GM18867 (cell line): ENCODE measurements at regions not wholly inside any gene's neighbourhood (a gene's known extent, or its start where the extent isn't known, plus 50 kb on each side); places are given as distances from the start of the nearest gene placed in this dataset.
"Not testable (repeated sequence)": the region's sequence is repeated elsewhere in the genome, so short reads cannot be mapped to it uniquely, and the experiment has no call there.

Experiments used
- ATAC-seq: cut with Tn5 transposase; IDR thresholded peaks from one replicate; pipeline ENCODE4 v1.9.1; 2021; ENCODE audit warnings: mild to moderate bottlenecking, moderate library complexity; ENCODE audit not compliant: unreplicated experiment

GRCh38 chr21:27881331-27881730, 914.4 kb upstream of the ADAMTS5 start:
- ATAC-seq: not testable (repeated sequence)

DNA sequence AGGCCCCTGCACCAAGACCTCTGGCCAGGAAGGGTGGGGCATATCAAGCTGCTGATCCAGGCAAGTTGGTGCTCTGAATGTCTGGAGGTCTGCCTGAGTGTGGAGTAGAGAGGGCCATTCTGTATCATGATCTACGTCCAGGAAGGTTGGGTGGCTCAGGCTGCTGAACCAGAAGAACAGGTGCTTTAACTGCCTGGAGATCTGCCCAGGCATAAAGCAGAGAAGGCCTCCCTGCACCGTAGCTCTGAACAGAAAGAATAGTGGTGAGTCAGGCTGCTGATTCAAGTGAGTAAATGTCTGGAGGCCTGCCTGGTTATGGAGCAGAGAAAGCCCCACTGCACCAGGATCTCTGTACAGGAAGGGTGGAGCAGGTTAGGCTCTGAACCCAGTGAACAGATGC, 905.5 kb upstream of the ADAMTS5 start:
- not testable (repeated sequence) for ATAC-seq

GRCh38 chr21:27870755-27871154, 903.9 kb upstream of the ADAMTS5 start:
- not testable (repeated sequence) for ATAC-seq

- not testable (repeated sequence) for ATAC-seq
Observed at GRCh38 chr21:27860314-27860955, 893.5 kb upstream of the ADAMTS5 start.

DNA sequence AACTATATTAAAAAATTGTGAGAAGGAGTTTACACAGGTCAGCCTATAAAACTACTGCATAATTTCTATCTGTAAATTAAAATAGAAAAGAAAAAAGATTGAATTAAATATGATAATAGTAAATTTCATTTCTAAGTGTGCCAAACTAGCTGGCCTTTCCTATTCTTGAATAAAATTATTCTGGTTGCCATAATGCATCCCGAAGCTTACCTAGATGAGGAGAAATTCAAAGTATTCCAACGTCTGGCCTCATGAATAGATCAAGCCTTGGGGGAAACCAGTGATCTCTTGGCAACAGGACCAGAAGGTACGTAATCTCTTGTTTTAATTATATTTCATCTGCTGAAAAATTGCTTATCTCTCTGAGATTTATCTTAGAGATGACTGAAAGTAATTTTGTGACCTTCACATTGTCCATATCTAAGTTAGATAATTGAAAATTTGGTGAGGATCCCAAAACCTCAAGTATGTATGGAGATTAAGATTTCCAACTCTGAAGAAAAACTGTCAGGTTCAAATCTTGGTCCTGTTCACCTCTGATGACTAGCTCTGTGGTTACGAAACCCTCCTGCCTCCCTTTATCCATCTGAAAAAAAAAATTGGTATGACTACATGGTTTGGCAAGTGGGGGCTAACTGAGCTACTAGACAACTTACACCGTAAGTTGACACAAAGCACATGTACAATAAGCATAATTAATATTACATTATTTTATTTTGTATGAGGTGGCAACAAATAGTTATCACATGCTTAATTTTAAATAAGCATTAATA, 891.4 kb upstream of the ADAMTS5 start:
- not testable (repeated sequence) for ATAC-seq

DNA sequence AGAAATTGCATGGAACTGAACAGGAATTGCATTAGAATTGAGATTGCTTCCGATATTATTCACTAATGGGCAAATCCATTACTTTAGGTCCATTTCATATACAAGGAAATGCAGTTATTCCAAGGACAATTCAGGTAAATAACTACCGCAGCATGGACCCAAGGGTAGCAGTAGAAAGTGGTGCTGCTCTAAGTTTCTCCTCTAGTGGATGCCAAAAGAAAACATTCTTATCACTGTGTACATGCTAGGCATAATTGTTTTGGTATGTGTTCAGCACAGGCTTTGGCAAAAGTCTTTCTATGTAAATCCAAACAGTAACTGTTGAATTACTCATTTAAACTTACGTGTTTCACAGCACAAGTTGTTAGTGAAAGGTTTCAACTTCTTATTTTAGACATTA, 890.1 kb upstream of the ADAMTS5 start:
- ATAC-seq: not testable (repeated sequence)

DNA sequence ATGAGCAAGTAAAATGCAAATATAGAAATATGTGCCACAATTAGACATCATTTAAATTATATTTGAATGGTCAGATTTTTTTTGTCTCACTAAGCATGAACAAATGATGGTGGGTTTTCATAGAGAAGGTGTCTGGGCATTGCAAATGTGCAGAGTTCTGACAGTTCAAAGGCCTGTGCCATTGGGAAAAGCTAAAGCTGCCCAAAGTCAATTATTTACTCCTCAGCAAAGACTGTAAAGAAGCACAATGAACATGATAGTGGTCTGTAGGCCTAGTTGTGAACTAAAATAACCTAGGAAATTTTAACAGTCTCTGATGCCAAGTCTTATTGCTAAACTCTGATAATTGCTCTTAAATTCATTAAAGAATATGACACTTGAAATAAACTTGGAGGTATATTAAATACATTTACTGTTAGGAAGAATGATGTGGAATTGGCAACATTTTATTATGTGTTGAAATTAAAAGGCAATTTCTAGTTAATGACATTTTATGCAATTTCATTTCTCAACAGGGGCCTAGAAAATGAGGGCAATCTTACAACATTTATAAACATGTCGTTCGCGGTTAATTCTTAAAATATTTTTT, 874.3 kb upstream of the ADAMTS5 start:
- no peak for ATAC-seq

DNA sequence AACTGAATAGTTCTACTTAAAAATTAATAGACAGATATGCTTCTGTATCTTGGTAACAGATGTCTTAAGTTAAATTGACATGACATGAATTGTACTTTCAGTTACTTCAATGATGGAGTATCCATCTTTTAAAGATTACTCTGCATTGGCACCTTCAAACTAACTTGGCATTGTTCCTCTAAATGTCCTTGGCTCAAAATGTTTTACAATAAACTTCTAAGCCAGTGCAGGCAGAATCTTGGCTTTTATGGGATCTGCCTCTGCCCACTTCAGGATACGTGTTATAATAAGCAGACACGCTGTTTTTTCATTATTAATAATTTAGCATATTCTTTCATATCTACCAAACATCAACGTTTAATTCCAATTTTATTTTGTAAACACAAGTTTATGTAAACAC, 873.4 kb upstream of the ADAMTS5 start:
- ATAC-seq: no peak

DNA sequence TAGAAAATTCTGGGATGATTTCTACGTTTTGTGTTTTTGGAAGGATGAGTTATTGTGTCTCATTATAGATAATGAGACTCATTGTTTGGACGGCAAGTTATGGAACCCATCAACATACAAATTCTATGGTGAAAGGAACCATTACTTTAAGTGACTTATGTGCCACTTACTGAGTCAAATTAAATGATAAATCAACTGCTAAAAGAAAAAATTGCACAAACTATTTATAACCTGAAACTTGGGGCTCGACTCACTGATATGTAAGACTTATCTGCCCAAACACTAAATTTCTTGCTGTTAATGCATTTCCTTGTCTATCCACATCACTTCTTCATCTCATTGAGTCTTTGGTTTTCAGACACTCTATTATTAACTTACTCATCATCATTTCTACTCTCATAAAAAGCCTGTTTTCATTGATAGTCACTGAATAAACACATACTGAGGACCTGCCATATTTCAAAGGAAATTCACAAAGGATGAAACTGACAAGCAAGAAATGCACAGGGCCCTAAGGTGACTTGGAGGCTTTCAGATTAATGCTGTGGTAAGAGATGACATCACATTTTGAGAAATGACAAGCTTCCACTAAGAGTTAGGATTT, 872.7 kb upstream of the ADAMTS5 start:
- ATAC-seq: no peak

DNA sequence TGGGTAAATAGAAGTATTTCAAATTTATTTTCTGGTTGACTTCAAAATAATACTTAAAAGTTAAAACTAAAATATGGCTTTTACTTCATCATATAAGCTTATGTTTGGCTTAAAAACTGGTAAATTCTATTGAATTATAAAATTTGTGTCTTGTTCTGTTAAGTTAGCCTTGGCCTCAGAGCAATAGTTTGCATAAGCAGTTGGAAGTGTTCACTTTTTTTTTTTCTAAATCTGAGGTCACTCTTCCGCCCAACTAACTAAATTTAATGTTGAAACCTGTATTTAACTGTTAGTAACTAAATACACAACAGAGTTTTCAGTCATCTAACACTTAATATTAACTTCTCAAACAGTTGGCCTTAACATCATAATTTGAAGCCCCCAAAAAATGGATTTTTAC, 871.7 kb upstream of the ADAMTS5 start:
- ATAC-seq: no peak

DNA sequence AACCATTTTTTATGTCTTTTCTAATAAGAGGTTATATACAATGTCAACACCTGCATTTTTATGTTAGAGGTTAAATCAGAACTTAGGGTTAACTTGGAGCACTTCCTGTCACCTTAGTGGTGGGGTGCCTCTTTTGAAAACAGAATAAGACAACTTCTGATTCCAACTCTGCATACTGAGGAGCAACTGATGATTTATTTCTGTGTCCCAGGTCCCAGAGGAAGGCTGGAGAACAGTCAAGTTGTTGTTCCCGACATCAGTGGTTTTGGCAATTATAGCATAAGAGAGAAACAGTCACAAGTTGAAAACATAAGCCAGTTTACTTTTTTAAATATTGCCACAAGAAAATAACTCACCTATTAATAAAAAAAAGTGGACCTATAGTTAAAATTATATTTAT, 871.0 kb upstream of the ADAMTS5 start:
- ATAC-seq: no peak

- no peak for ATAC-seq
Observed at GRCh38 chr21:27833298-27833697, 866.4 kb upstream of the ADAMTS5 start.

DNA sequence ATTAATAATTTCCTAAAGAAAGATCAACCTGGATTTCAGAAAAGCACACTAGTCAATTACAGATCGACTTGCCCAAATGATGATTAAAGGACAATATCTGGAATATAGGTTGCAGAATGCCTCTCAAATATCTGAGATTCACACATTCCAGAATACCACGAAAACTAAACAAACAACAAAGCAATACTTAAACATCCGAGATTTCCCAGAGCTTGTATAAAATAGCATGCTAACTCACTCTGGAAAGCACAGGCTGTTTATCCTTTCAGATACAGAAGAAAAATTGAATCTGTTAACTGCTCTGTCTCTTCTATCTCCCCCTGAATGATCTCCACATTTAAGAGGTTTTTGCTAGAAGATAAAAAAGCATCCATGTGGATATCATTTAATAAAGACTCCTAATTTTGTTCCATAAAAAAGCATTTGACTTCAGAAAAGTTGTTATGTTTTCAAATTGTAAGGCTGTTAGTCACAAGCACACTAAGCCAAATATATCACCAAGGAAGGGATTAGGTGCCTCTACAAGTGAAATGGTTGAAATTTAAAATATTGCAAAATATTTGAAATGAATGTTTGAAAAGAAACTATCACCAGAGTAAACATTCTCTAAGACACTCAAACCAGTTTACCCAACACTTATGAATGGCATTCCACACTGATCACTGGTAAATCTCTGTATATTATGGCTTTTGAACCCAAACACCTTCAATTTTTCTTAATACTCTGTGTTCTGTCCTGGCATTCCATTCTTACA, 865.1 kb upstream of the ADAMTS5 start:
- ATAC-seq: no peak

GRCh38 chr21:27831177-27831576, 864.3 kb upstream of the ADAMTS5 start:
- ATAC-seq: no peak

- ATAC-seq: no peak
Observed at GRCh38 chr21:27827972-27828371, 861.1 kb upstream of the ADAMTS5 start.

- ATAC-seq: no peak
Observed at GRCh38 chr21:27825035-27825434, 858.1 kb upstream of the ADAMTS5 start.

DNA sequence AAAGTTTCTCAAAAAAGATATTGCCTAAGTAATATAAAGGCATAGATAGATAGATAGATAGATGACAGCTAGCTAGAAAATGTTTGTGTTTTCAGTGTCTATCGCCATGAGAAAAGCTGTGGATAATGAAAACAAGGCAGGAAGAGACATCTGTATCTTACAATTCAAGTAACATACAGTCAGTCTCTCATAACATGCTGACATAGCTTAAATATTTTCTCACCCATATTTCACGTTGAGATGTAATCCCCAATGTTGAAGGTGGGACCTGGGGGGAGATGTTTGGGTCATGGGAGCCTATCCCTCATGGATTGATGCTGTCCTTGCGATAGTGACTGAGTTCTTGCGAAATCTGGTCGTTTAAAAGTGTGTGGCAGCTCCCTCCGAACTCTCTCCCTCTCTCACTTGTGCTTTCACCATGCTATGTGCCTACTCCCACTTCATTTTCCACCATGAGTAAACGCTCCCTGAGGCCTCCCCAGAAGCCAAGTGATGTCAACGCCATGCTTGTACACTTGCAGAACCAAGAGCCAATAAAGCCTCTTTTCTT, 856.8 kb upstream of the ADAMTS5 start:
- ATAC-seq: no peak

GRCh38 chr21:27820342-27820741, 853.5 kb upstream of the ADAMTS5 start:
- no peak for ATAC-seq

DNA sequence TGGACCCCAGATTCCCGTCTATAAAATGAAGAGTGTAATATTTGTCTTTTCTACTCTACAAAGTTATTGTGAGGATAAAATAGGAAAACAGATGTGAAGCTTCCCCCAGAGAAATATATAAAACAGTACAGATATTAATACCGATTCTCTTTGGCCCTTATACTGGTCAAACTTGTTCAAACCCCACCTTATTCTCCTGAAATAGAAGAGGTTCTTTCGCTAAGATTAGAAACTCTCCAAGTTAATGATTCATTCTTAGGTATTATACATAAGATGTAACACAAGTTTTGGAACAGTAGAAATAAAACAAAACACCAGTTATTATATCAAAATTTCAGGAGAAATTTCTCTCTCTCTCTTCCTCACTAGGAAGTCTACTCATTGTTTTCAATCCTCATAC, 852.4 kb upstream of the ADAMTS5 start:
- ATAC-seq: no peak

DNA sequence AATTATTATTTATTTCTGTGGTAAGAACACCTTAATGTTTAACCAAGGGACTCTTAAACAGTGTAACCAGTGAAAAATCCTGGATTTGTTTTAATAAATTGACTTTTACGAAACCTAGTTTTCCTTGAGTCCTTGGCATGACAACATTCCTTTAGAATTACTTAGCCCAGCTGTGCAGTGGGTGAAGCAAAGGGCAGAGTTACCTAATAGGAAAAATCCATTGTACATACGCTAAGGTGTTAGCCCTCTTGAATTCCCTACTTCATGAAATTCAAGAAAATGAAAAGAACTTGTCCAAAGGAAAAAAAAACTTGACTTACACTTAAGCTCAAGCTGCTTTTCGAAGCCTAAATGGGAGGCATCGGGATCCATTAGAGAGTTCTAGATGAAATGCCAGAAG, 852.0 kb upstream of the ADAMTS5 start:
- no peak for ATAC-seq
